Heart right ventricle (tissue), 16 donors: ENCODE measurements at regions not wholly inside any gene's neighbourhood (a gene's known extent, or its start where the extent isn't known, plus 50 kb on each side); places are given as distances from the start of the nearest gene placed in this dataset.

Experiments
- ATAC-seq, 8 donors: fragments of 200-7000 bp; cut with Tn5 transposase; one replicate each; pipeline ENCODE4 v1.9.1; 2020; ENCODE audit warnings: mild to moderate bottlenecking in 8 of 8, moderate library complexity in 8 of 8, moderate number of reproducible peaks in 1 of 8
- DNase-seq, 2 donors: peaks; one replicate each; pipeline ENCODE4 v3.0.0-alpha.2; 2020
- H3K27ac ChIP-seq, 10 donors: fragments of 200-600 bp; sonication (generic) in 2 of 10; one replicate each; pipeline versions ENCODE4 v1.5.0 to v1.8.0; 2020 to 2022; ENCODE audit warnings: mild to moderate bottlenecking in 3 of 10
- H3K27me3 ChIP-seq, 7 donors: fragments of 200-600 bp; one replicate each; pipeline ENCODE4 v1.8.0; 2021 to 2022; ENCODE audit warnings: mild to moderate bottlenecking in 2 of 7
- H3K36me3 ChIP-seq, 9 donors: fragments of 200-600 bp; sonication (generic) in 1 of 9; one replicate each; pipeline versions ENCODE4 v1.5.0 to v1.8.0; 2020 to 2022; ENCODE audit warnings: mild to moderate bottlenecking in 2 of 9
- H3K4me1 ChIP-seq, 9 donors: fragments of 200-600 bp; sonication (generic) in 1 of 9; one replicate each; pipeline versions ENCODE4 v1.5.0 to v1.8.0; 2020 to 2022; ENCODE audit warnings: mild to moderate bottlenecking in 4 of 9
- H3K4me3 ChIP-seq, 10 donors: fragments of 200-600 bp; sonication (generic) in 2 of 10; one replicate each; pipeline versions ENCODE4 v1.5.0 to v1.8.0; 2020 to 2022; ENCODE audit warnings: mild to moderate bottlenecking in 7 of 10, moderate library complexity in 2 of 10
- H3K9me3 ChIP-seq, 11 donors: fragments of 200-600 bp in 10 of 11; sonication (generic) in 2 of 11; one replicate each; pipeline versions ENCODE4 v1.5.0 to v1.8.0; 2013 to 2022; ENCODE audit warnings: mild to moderate bottlenecking in 2 of 11, control low read depth in 1 of 11, moderate library complexity in 1 of 11
- CTCF ChIP-seq, 9 donors: fragments of 200-600 bp; sonication (generic) in 2 of 9; IDR thresholded peaks; one replicate each; pipeline versions ENCODE4 v1.5.0 to v1.8.0; 2021 to 2022; ENCODE audit warnings: antibody characterized with exemption in 9 of 9, mild to moderate bottlenecking in 5 of 9, moderate library complexity in 1 of 9
- WGBS, 2 donors: extraction: QIAGEN DNeasy Blood & Tissue Kit; methylation state at CpG; one replicate each; pipeline ENCODE4 v1.1.7; 2013; ENCODE audit warnings: inconsistent platforms in 1 of 2; 5-methylcytosine and 5-hydroxymethylcytosine counted together
- intact Hi-C, 10 donors: fragments of 100-400 bp; cut with DNase I; formaldehyde crosslinking; loops; one replicate each; pipeline versions ENCODE4 v1.11.1 to v1.14.2; 2022
- donor health status: Arrhythmogenic right ventricular cardiomyopathy.
- donor health status: ischemic (EF 13 %, LVEDD 7.1; RV severe dilation, severe dysfunction).
- donor health status: healthy with polysubstance abuse.
- donor health status: DM: no; HTN: yes; CAD: no.
- donor health status: DM: no; HTN: no; CAD: no.
- donor health status: ischemic (EF 25% LVEDD 6.9; RV normal size, moderate dysfunction).
- donor health status: ischemic (EF 25% LVEDD 5.7; RV mildly dilated, moderate dysfunction).
- donor health status: healthy.
- donor health status: DM: yes; HTN: yes; CAD: no.
- donor health status: Ischemic cardiomyopathy.
- donor health status: ischemic (EF 35%, LVEDD 5.7; RV mildly dilated, moderate dysfunction).
- donor health status: nonischemic (EF 11% LVEDD 7.7; RV severe dilation, severe dysfunction).
- donor health status: DM: yes; HTN: yes; CAD: no.
- donor health status: PGD.
- donor health status: ischemic (EF 29% LVEDD 5.4; RV normal size, mild dysfunction).
- donor health status: nonischemic (EF 23%, LVEDD 6.1; RV moderate dilation, normal function).

GRCh38 chr10:57188846-57189245, 827.8 kb upstream of the ZWINT start:
- no peak for ATAC-seq
- H3K4me1 ChIP-seq, result no peaks in the 10 kb centered on the region
- H3K36me3 ChIP-seq, result no peaks in the 10 kb centered on the region
- TF ChIP-seq CTCF (IDR thresholded peaks at IDR 0.05), result no peak
- H3K9me3 ChIP-seq, result peaks cover 0 to 8% (median 0%) of the 10 kb centered on the region in 11 donors
- no peak for DNase-seq
- intact Hi-C loops, result no loop called here
- 79 to 94% methylated on average over 1 of the region's 1 CpG for WGBS, 2 donors
- H3K27ac ChIP-seq, result no peak overlapping the region
- no peak overlapping the region for H3K4me3 ChIP-seq
- no peaks in the 10 kb centered on the region for H3K27me3 ChIP-seq

- Histone ChIP-seq H3K27me3 (no peaks in the 10 kb centered on the region), H3K27ac (no peak overlapping the region), H3K4me3 (no peak overlapping the region), H3K9me3 (peaks cover 0 to 3% (median 0%) of the 10 kb centered on the region in 11 donors), H3K36me3 (no peaks in the 10 kb centered on the region), H3K4me1 (no peaks in the 10 kb centered on the region)
- ATAC-seq (no peak), DNase-seq (no peak)
- intact Hi-C loops, result no loop called here
- 75 to 90% methylated on average over 1 of the region's 1 CpG for WGBS, 2 donors
- TF ChIP-seq CTCF (IDR thresholded peaks at IDR 0.05), result no peak
These were observed 825.1 kb upstream of the ZWINT start for GRCh38 chr10:57186201-57186600.

- no peak overlapping the region for H3K4me3 ChIP-seq
- intact Hi-C loops, result no loop called here
- H3K9me3 ChIP-seq, result peaks cover 0 to 4% (median 0%) of the 10 kb centered on the region in 11 donors
- H3K36me3 ChIP-seq, result no peaks in the 10 kb centered on the region
- no peak overlapping the region for H3K27ac ChIP-seq
- no peak for ATAC-seq
- H3K27me3 ChIP-seq, result no peaks in the 10 kb centered on the region
- DNase-seq, result no peak
- no peaks in the 10 kb centered on the region for H3K4me1 ChIP-seq
- TF ChIP-seq CTCF (IDR thresholded peaks at IDR 0.05), result no peak
- WGBS, 2 donors, result 0% methylated on average over 1 of the region's 1 CpG
These were observed 808.5 kb upstream of the ZWINT start for GRCh38 chr10:57169597-57169996.

GRCh38 chr10:57168611-57169240, 807.7 kb upstream of the ZWINT start:
- Histone ChIP-seq H3K27me3 (no peaks in the 10 kb centered on the region), H3K36me3 (no peaks in the 10 kb centered on the region), H3K4me1 (no peaks in the 10 kb centered on the region), H3K27ac (no peak overlapping the region), H3K9me3 (peaks cover 0 to 4% (median 0%) of the 10 kb centered on the region in 11 donors), H3K4me3 (no peak overlapping the region)
- DNase-seq, result no peak
- WGBS, 2 donors, result 58 to 72% methylated on average over 4 of the region's 4 CpGs
- no peak for TF ChIP-seq CTCF (IDR thresholded peaks at IDR 0.05)
- ATAC-seq, result no peak
- intact Hi-C loops, result no loop called here
